Mammary epithelial cell (primary cell): ENCODE measurements at regions not wholly inside any gene's neighbourhood (a gene's known extent, or its start where the extent isn't known, plus 50 kb on each side); places are given as distances from the start of the nearest gene placed in this dataset.

Experiments
- EZH2 ChIP-seq: IDR thresholded peaks from 2 replicates; pipeline ENCODE4 v1.6.1; 2012; ENCODE audit warnings: low read length, inconsistent platforms, borderline replicate concordance
- TF ChIP-seq, protein P1 (sequence below), 2 donors: IDR thresholded peaks in 1 of 2; conservative IDR thresholded peaks in 1 of 2; 2 replicates each; pipeline ENCODE4 v1.5.1; 2011 to 2012; ENCODE audit warnings: inconsistent platforms in 2 of 2, low read length in 2 of 2, mild to moderate bottlenecking in 2 of 2, control low read depth in 1 of 2, low read depth in 1 of 2; ENCODE audit not compliant: insufficient read depth in 1 of 2; ENCODE audit errors: extremely low read depth in 1 of 2

DNA sequence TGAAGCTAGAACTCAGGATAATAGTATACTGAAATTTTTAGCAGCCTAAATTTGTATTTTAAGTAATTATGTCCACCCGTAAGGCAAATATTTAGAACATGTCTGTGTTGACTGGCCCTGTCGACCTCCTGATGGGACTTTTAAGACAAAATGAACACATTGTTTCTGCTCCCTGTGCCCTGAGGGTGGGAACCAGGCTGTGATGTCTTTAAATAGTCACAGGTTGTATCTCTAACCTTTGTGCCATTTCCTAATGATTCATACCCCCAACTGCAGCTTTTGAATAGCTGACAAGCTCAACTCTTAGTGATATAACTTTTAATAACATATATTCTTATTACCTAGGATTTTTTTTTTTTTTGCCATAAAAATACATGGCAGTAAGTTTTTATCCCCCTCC is 494.9 kb upstream of the AKR1E2 start:
- TF ChIP-seq, protein P1, sequence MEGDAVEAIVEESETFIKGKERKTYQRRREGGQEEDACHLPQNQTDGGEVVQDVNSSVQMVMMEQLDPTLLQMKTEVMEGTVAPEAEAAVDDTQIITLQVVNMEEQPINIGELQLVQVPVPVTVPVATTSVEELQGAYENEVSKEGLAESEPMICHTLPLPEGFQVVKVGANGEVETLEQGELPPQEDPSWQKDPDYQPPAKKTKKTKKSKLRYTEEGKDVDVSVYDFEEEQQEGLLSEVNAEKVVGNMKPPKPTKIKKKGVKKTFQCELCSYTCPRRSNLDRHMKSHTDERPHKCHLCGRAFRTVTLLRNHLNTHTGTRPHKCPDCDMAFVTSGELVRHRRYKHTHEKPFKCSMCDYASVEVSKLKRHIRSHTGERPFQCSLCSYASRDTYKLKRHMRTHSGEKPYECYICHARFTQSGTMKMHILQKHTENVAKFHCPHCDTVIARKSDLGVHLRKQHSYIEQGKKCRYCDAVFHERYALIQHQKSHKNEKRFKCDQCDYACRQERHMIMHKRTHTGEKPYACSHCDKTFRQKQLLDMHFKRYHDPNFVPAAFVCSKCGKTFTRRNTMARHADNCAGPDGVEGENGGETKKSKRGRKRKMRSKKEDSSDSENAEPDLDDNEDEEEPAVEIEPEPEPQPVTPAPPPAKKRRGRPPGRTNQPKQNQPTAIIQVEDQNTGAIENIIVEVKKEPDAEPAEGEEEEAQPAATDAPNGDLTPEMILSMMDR (conservative IDR thresholded peaks at IDR 0.05 in 1 of 2, IDR thresholded peaks at IDR 0.05 in 1 of 2; ENCODE audit: extremely low read depth in 1 of 2, insufficient read depth in 1 of 2, low read depth in 1 of 2, low read length in 2 of 2) = no peak
- TF ChIP-seq EZH2 = no peak
